ENCODE measurements at regions not wholly inside any gene's neighbourhood (a gene's known extent, or its start where the extent isn't known, plus 50 kb on each side); places are given as distances from the start of the nearest gene placed in this dataset.
A peak's percentile ranks its signal among the peaks of the same experiment; 100 is the strongest.

DNA sequence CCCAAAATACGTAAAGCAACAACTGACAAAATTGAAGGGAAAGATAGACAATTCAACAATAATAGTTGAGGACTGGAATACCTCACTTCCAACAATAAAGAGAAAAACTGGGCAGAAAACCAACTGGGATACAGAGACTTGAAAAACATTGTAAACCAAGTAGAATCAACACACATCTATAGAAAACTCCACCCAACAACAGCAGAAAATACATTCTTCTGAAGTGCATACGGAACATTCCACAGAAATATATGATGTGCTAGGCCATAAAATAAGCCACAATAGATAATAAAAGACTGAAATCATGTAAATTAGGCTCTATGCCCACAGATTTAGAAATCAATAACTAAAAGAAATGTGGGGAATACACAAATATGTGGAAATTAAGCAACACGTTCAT lies 98.4 kb upstream of the THBS1 start:
- DNase-seq (ENCODE audit: low spot score) = no peak

GRCh38 chr15:39486621-39487457 lies 94.0 kb upstream of the THBS1 start:
- no peak for DNase-seq (ENCODE audit: low spot score)

DNA sequence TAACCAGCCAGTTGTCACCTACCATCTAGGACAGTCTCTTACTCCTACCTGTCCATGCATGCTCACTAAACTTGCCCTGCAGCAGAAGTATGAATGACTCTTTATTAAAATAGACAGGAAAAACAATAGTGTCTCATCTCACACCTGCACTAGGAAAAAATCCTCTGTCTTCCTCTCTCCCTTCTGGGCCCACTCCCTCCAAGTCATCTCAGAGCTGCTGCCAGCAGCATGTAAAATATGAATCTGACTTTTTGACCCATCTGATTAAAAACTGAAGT lies 93.5 kb upstream of the THBS1 start:
- no peak for DNase-seq (ENCODE audit: low spot score)

GRCh38 chr15:39488516-39488915 lies 92.4 kb upstream of the THBS1 start:
- DNase-seq (ENCODE audit: low spot score) = no peak

DNA sequence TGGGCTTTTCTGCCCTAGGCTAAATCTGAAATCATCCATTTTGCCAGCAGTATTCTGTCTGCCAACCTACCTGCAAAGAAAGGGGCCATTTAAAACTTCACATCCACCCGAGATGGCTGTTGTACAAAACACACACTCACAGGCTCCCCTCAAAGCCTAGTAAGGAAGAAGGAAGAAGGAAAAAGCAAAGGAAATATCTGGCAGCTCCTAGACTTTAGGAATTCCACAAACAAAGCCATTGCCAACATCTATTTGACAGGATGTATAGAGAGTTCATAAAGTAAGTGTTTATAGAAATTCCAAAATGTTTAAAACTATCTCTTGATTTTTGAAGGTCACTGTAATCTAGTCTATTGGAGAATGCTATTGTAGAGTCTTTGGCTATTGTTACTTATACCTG lies 91.9 kb upstream of the THBS1 start:
- DNase-seq (ENCODE audit: low spot score) = no peak

- DNase-seq (ENCODE audit: low spot score) = no peak
These were observed 89.6 kb upstream of the THBS1 start for GRCh38 chr15:39491115-39491885.

- no peak for DNase-seq (ENCODE audit: low spot score)
These were observed 88.9 kb upstream of the THBS1 start for GRCh38 chr15:39491886-39492490.

- DNase-seq (ENCODE audit: low spot score) = no peak
These were observed 87.3 kb upstream of the THBS1 start for GRCh38 chr15:39493424-39494067.

DNA sequence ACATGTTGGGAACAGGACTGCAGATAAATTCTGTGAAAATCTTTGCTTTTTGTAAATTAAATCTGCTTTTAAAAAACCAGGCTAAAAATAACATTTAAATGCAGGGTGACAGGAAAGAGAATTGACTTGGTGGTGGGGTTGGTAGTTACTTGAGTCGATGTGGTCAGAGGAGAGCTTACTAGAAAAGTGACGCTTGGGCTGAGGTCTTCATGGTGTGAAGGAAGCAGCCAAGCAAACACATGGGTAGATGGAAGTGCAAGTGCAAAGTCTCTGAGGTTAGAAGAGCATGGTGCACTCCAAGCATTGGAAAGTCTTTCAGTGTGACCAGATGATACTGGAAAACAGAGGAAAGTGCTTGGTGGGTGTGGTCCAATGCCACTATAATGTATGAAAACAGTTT lies 86.4 kb upstream of the THBS1 start:
- DNase-seq (ENCODE audit: low spot score) = no peak

DNA sequence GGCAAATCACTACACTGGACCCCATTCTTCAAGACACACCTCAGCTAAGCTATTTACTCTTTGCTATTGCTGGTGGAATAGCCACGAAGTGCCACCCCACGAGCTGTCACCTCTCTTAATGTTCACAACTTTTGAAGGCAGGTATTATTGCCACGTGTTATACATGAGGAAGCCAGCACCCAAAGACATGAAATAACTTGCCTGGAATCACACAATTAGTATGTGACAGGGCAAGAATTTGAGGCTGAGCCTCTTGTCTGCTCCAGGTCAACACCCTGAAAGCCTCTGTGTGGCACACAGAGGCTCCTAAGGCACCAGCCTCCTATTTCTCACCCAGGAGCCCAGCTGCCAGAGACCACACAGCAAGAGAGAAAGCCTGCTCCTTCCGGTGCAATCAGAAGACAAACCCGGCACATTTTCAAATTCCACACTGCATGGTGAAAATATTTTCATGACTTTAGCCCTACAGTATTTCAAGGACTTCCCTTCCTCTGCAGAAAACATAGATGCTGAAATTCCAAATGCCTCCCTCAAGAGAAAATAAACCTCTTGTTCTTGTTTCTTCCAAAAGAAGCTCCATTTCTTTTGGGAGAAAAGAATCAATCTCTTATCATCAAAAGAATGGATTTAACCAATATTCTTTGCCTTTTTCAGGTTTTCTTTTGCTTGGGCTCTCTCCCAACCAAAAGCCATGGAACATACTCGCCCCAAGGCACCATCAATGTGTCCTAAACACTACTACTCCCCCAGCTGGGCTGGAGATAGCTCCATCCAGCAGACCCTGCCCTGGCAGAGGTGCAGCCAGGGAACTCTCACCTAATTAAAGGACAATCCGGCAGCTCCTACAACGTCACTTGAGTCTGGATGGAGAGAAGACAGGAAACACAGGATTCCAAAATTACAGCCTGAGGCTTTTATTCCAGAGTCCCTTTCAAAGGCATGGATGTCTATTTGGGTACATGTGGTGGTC lies 84.7 kb upstream of the THBS1 start:
- peak; percentile 62 for DNase-seq (ENCODE audit: low spot score)

DNA sequence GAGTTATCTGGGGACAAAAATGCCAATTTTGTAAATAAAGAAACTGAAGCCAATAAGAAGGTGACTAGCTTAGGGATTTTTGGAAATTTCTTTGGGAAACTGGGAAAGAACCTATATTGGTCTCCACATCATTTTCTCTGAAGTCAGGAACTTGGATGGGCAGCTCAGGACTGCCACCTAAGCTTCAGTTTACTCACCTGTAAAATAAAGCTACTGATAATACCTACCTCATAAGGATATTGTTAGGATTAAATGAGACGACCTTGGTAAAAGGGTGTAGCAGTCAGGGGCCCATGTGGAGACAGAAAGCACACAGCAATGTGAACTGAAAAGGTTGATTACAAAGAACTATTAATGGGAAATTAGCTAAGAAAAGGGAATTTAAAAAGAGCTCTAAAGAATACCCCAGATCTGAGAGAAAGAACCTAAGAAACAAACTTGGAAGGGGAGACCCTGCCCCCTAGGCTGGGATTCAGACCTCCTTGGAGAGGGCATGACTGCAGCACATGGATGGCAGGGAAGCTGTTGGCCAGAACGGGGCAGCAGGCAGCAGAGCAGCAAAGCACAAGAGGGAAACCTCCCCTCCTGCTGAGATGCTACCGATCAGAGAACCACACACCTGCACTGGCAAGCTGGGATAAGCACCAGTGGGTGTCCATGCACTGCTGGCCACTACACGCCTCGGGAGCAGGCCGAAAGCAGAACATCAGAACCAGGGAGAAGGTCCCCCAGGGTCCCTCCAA lies 83.7 kb upstream of the THBS1 start:
- no peak for DNase-seq (ENCODE audit: low spot score)

DNA sequence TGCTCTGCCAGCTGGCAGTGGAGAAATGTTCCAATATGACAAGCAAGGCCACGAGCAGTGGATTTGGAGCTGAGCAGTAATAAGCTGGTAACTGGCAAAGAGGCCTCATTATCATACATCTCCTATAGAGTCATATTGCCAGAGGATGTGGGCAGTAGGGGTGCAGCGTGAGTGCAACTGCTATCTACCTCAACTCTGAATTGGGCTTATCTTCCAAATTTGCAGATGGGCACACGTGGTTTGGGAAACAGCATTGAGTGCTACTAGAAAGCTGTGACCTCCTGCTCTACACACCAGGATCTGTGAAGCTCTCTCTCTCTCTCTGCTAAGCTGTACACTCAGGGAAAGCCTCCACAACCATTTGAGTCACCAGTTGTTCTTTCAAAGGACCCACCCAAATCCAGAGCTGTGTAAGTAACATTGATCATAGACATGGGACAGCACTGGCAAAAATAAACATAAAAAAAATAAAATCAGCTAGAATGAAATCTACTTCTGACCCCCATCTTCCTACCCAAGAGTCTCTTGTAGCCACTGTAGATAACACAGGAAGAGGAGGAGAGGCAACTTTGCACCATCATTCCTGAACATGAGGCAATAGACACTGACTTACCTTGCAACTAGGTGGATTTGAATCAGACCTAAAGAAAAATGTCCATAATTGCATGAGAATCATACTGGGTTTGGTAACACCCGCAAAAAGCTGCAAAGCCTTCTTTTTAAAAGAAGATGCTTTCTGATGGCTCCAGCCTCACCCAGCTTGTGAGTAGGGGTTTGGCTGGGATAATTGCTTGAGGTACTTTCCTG lies 82.9 kb upstream of the THBS1 start:
- no peak for DNase-seq (ENCODE audit: low spot score)

DNA sequence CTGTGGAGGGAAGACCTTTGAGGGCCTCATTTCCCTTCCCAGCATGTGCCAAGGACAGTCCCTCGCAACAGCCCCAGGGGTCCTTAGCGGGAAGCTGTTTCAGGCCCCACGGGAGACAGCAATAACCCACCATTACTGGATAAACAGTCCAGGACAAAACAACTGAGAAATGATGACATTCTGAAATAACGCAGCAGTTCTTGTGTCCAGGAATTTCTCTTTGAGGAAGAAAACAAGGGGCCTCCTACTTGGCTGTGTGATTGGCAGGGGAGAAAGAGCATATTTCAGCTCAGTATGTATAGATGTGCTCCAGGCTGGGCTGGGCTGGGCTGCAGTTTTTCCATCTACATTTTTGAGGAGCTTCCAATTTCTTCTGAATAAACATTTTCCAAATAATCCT lies 82.2 kb upstream of the THBS1 start:
- no peak for DNase-seq (ENCODE audit: low spot score)

GRCh38 chr15:39499042-39499441 lies 81.8 kb upstream of the THBS1 start:
- DNase-seq (ENCODE audit: low spot score) = no peak

GRCh38 chr15:39499681-39500080 lies 81.2 kb upstream of the THBS1 start:
- peak; percentile 40 for DNase-seq (ENCODE audit: low spot score)

DNA sequence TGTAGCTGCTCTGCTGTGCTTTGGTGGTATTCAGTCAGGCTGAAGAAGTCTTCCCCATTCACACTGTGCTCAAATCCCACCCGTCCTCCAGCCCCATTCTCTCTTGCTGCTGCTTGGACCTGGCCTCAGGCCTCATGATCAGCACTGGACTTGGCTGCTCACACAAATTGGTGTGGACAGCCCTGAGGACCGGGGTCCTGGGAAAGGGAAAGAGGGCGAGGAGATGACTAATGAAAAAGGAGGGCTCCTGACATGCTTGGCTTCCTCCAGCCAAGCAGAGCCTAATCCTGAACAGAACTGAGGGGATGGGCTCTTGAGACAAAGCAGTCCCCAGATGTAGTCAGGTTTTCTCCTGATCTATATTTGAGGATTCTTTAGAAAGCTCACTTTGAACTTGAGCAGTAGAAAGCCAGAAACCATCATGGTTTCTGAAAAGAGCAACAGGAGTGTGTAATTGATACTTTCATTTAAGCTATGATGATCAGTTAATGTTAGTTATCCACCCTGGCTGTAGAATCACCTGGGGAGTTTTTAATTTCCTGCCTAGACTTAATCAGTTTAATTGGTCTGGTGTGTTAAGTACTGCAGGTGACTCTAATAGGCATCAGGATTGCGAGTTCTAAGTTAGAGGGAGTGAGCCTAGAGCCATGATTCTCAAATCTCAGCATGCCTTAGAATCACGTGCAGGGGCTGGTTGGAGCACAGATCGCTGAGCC lies 79.4 kb upstream of the THBS1 start:
- no peak for DNase-seq (ENCODE audit: low spot score)

DNA sequence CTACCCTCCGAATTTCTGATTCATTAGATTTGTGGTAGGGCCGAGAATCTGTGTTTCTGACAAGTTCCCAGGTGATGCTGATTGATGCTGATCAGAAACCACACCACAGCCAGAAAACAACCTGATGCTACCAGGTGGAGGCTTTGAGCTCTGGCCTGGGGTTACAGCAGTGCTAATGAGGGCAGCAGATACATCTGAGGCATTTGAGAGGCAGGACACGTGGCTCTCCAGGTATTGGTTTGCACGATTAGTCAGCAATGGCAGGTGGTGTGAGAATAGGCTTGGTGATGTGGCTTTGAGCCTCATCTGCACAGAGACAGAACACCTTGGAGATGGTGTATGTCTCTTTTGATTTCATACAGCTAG lies 78.8 kb upstream of the THBS1 start:
- no peak for DNase-seq (ENCODE audit: low spot score)

DNA sequence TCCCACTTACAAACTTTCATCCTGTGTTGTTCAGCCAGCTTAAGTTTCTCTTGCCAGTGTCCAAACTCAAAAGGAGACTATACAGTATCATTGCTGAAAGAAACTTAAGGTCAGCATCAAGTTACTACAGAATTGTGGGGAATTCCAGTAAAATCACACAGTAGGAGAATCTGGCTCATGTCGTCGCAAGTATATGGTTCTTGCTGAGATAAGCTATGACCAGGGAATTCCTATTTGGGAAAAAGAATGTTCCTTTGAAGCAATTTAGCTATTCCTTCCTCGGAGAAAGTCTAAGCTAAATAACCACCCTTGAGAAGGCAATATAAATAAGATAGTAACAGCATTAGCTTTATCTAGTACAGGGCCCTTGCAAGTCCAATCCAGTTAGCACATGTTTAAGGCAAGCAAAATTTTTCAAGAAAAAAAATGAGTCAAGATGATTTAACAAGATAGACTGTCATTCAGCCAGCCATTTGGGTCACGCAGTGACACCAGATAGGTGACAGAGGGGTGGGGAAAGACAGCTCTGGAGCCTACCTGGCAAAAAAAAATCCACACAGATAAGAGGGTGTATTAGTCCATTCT lies 78.2 kb upstream of the THBS1 start:
- no peak for DNase-seq (ENCODE audit: low spot score)

GRCh38 chr15:39503526-39503925 lies 77.4 kb upstream of the THBS1 start:
- DNase-seq (ENCODE audit: low spot score) = no peak
